Neural cell (in vitro differentiated cells): ENCODE measurements at regions not wholly inside any gene's neighbourhood (a gene's known extent, or its start where the extent isn't known, plus 50 kb on each side); places are given as distances from the start of the nearest gene placed in this dataset.

Experiments
- CTCF ChIP-seq: fragments of 450-650 bp; IDR thresholded peaks from 2 replicates; pipeline ENCODE4 v1.5.1; 2014; ENCODE audit warnings: antibody characterized with exemption, mild to moderate bottlenecking, moderate library complexity; ENCODE audit not compliant: poor library complexity, severe bottlenecking
- EP300 ChIP-seq: fragments of 450-650 bp; conservative IDR thresholded peaks from 2 replicates; pipeline ENCODE4 v1.6.1; 2014; ENCODE audit warnings: antibody characterized with exemption, mild to moderate bottlenecking, moderate library complexity; ENCODE audit not compliant: poor library complexity, severe bottlenecking
- EZH2 ChIP-seq: fragments of 200-600, 300-800 bp; shearing (Covaris generic), sonication (generic); IDR thresholded peaks from 2 replicates; pipeline ENCODE4 v1.6.1; 2014; ENCODE audit warnings: antibody characterized with exemption, low read length, borderline replicate concordance, mild to moderate bottlenecking; ENCODE audit not compliant: insufficient read depth, poor library complexity, severe bottlenecking
- MXI1 ChIP-seq: fragments of 450-650 bp; conservative IDR thresholded peaks from 2 replicates; pipeline ENCODE4 v1.6.1; 2014; ENCODE audit warnings: antibody characterized with exemption, mild to moderate bottlenecking; ENCODE audit not compliant: poor library complexity, severe bottlenecking
- POLR2AphosphoS5 ChIP-seq: IDR thresholded peaks from 2 replicates; pipeline ENCODE4 v1.6.1; 2012
- RAD21 ChIP-seq: fragments of 450-650 bp; conservative IDR thresholded peaks from 2 replicates; pipeline ENCODE4 v1.6.1; 2014; ENCODE audit warnings: antibody characterized with exemption, mild to moderate bottlenecking, moderate library complexity
- REST ChIP-seq: IDR thresholded peaks from 2 replicates; pipeline ENCODE4 v1.6.1; 2012; ENCODE audit warnings: borderline replicate concordance
- SMC3 ChIP-seq: fragments of 450-650 bp; conservative IDR thresholded peaks from 2 replicates; pipeline ENCODE4 v1.6.1; 2014; ENCODE audit warnings: antibody characterized with exemption, mild to moderate bottlenecking, moderate library complexity; ENCODE audit not compliant: poor library complexity
- TAF1 ChIP-seq: IDR thresholded peaks from 2 replicates; pipeline ENCODE4 v1.6.1; 2012; ENCODE audit warnings: low read depth

DNA sequence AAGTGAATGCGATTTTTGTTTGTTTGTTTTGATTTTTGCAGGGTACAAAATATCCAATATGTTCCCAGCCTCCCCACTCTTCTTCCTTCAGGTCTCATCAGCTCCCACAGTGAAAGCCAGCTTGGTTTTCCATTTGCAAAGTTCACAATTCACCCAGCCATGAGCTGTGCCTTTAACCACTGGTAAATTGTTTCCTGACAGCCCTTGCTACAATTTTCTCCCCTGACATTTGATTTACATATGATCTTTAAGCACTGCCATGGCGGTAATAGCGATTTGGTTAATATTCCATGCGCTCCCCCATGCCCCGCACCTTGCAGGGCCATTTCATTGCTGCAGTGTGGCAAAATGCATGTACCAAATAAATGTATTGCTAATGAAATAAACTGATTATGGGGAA is 385.9 kb downstream of the MIAT start:
- TF ChIP-seq CTCF (no peak), EP300 (peak; percentile 75), SMC3 (peak; percentile 47), REST (peak; percentile 50), EZH2 (no peak), RAD21 (peak; percentile 42), MXI1 (no peak), TAF1 (no peak), POLR2AphosphoS5 (peak; percentile 34)
